Activated naive CD4-positive, alpha-beta T cell treated with anti-CD3 and anti-CD28 coated beads, Interleukin-2, amount 50 U/mL, for 72 hours (primary cell): ENCODE measurements at regions not wholly inside any gene's neighbourhood (a gene's known extent, or its start where the extent isn't known, plus 50 kb on each side); places are given as distances from the start of the nearest gene placed in this dataset.
"Not testable (repeated sequence)": the region's sequence is repeated elsewhere in the genome, so short reads cannot be mapped to it uniquely, and the experiment has no call there.

Source experiments
- ATAC-seq, 2 donors: fragments of 150-1000 bp; cut with Tn5 transposase; 2 replicates each; pipeline ENCODE4 v1.10.0; 2021; ENCODE audit warnings: mild to moderate bottlenecking in 2 of 2, moderate library complexity in 2 of 2
- DNase-seq, 2 donors: peaks; one replicate each; pipeline ENCODE4 v3.0.0; 2021 to 2022; ENCODE audit warnings: low spot score in 2 of 2
- H3K27ac Mint-ChIP-seq, 2 donors: one replicate each; pipeline ENCODE4 v1.8.0; 2022; ENCODE audit warnings: mild to moderate bottlenecking in 2 of 2, mixed read lengths in 2 of 2
- H3K36me3 Mint-ChIP-seq, 2 donors: one replicate each; pipeline ENCODE4 v1.8.0; 2022; ENCODE audit warnings: mixed read lengths in 2 of 2
- H3K9me3 Mint-ChIP-seq, 2 donors: one replicate each; pipeline ENCODE4 v1.8.0; 2022; ENCODE audit warnings: mixed read lengths in 2 of 2

GRCh38 chr15:94868265-94868664 is 636.9 kb downstream of the MCTP2 start:
- not testable (repeated sequence) for H3K27ac Mint-ChIP-seq, DNase-seq, ATAC-seq, H3K36me3 Mint-ChIP-seq
- H3K9me3 Mint-ChIP-seq: peaks cover 12 to 14% of the 10 kb centered on the region in 2 donors

DNA sequence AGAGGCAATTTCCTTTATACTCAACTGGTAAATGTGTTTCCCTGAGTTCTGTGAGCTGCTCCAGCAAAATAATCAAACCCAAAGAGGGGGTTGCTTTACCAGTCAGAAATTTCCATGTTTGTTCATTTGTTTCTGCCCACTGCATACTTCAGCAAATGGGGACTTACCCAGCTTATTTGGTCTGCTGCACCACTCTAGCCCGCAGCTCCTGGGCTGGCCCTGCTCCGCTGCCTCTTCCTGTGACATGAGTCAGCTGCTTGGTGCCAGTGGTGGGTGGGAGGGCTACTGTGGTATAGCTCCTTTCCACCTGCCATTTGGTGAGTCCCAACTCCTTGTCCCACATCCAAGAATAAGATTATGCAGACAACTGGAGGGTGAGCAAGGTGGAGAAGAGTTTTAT is 644.2 kb downstream of the MCTP2 start:
- H3K9me3 Mint-ChIP-seq: peaks cover 3 to 9% of the 10 kb centered on the region in 2 donors
- ATAC-seq: no peak
- DNase-seq: no peak
- H3K27ac Mint-ChIP-seq: no peak overlapping the region
- no peaks in the 10 kb centered on the region for H3K36me3 Mint-ChIP-seq

GRCh38 chr15:94877833-94878232 is 646.5 kb downstream of the MCTP2 start:
- Mint-ChIP-seq H3K27ac (no peak overlapping the region), H3K9me3 (peaks cover 0 to 9% of the 10 kb centered on the region in 2 donors), H3K36me3 (no peaks in the 10 kb centered on the region)
- DNase-seq: no peak
- ATAC-seq: no peak

GRCh38 chr15:94882071-94882712 is 650.8 kb downstream of the MCTP2 start:
- peaks cover 6 to 10% of the 10 kb centered on the region in 2 donors for H3K9me3 Mint-ChIP-seq
- ATAC-seq (no peak), DNase-seq (no peak)
- no peaks in the 10 kb centered on the region for H3K36me3 Mint-ChIP-seq
- no peak overlapping the region for H3K27ac Mint-ChIP-seq

GRCh38 chr15:94887391-94887790 is 656.0 kb downstream of the MCTP2 start:
- DNase-seq (no peak), ATAC-seq (no peak)
- Mint-ChIP-seq H3K36me3 (no peaks in the 10 kb centered on the region), H3K9me3 (peaks cover 10 to 15% of the 10 kb centered on the region in 2 donors), H3K27ac (no peak overlapping the region)

DNA sequence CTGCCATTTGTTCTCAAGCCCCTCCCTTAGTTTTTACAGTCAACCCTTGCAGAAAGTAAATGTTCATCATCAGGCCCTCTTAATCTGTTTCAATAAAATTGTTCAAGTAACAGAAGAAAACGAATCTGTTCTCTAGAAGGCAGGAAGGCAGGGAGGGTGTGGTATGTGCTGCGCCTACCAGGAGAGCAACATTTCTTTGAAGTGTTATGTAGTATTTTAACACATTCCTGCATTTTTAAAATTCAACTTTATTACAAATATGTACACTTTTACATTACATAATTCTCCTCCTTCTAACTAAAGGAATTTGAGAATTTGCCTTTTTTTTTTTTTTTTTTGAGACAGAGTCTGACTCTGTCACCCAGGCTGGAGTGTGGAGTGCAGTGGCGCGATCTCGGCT is 657.8 kb downstream of the MCTP2 start:
- Mint-ChIP-seq H3K9me3 (peaks cover 5 to 9% of the 10 kb centered on the region in 2 donors), H3K36me3 (no peaks in the 10 kb centered on the region), H3K27ac (no peak overlapping the region)
- no peak for ATAC-seq
- no peak for DNase-seq

DNA sequence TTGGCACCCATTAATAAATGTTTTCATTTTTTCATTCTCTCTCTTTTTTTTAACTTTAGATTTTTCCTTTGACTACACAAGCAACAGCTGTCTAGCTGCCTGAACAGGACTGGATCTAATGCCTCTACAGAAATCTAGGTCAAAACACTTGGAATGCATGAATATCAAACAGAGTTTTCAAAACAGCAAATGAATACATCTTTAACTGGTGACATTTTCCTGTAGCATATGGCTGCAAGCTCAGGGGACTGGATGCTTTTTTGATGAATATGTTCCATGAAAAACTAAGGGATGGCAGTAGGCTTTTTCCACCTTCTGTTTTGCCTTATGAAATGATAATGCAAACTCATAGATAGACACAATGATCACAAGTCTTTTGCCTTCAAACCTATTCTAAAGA is 661.7 kb downstream of the MCTP2 start:
- no peak overlapping the region for H3K27ac Mint-ChIP-seq
- H3K36me3 Mint-ChIP-seq: no peaks in the 10 kb centered on the region
- ATAC-seq: no peak
- DNase-seq: no peak
- peaks cover 0 to 15% of the 10 kb centered on the region in 2 donors for H3K9me3 Mint-ChIP-seq

DNA sequence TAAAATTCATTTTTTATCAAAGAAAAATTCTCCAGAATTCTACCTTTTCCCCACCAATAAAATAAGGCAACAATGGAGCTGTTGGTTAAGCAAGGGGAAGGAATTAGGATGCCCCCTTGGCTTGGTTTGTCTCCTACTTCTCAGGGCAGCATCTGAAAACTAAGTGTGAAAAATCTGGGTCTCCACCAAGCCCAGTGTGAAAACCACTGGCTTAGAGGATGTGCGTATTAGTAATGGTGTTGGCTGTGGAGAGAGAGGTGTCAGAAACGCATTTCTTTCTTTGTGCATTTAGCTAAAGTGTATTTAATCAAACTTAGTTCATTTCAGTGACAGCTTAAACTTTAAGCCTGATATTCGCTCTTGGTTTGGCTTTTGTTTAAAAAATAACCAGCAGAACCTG is 662.7 kb downstream of the MCTP2 start:
- no peak for ATAC-seq
- H3K27ac Mint-ChIP-seq: no peak overlapping the region

DNA sequence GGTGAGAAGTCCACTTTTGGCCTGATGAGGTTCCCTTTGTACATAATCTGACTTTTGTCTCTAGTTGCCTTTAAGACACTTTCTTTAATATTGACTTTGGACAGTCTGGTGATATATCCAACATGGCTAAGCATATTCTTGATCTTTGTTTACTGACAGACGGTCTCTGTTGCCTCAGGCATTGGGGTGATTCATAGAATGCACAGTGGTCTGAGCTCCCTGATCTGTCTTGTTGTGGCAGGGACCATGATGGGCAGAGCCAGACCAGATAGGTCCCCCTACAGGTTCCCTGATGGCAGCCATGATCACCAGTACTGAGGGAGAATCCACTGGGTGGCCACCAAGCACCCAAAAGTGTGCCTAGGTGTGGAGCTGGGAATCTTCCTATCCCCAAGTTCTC is 678.1 kb downstream of the MCTP2 start:
- H3K9me3 Mint-ChIP-seq: peaks cover 8 to 16% of the 10 kb centered on the region in 2 donors
- H3K27ac Mint-ChIP-seq: no peak overlapping the region
- no peak for DNase-seq

More for the DNA sequence above, 662.7 kb downstream of the MCTP2 start:
- no peak for DNase-seq
- H3K36me3 Mint-ChIP-seq: no peaks in the 10 kb centered on the region
- peaks cover 0 to 15% of the 10 kb centered on the region in 2 donors for H3K9me3 Mint-ChIP-seq

GRCh38 chr15:94910166-94910565 is 678.8 kb downstream of the MCTP2 start:
- ATAC-seq: no peak
- H3K9me3 Mint-ChIP-seq: peaks cover 8 to 16% of the 10 kb centered on the region in 2 donors
- no peak overlapping the region for H3K27ac Mint-ChIP-seq
- no peak for DNase-seq
- H3K36me3 Mint-ChIP-seq: no peaks in the 10 kb centered on the region

More for the DNA sequence above, 678.1 kb downstream of the MCTP2 start:
- H3K36me3 Mint-ChIP-seq: no peaks in the 10 kb centered on the region
- no peak for ATAC-seq

- peaks cover 3 to 13% of the 10 kb centered on the region in 2 donors for H3K9me3 Mint-ChIP-seq
- no peak for ATAC-seq
Observed at GRCh38 chr15:94912760-94913159, 681.4 kb downstream of the MCTP2 start.

DNA sequence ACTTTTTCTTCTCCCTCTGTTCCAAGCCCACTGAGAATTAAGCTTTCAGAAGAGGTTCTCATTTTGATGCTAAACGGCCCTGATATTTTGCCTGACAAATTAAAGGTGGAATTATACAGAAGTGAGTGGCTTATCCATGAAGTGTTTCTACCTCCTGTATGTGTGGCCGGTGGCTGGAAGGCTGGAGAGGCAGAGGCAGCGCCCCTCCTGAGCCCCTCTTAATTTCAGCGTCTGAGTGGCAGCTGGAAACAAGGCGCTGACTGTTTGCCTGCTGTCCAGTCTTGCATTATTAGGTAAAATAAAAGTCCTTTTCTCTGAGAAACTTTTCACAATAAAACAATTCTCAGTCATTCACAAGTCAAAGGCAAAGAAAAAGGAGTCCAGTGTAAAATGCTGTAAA is 685.7 kb downstream of the MCTP2 start:
- no peak for ATAC-seq
- Mint-ChIP-seq H3K27ac (no peak overlapping the region), H3K36me3 (no peaks in the 10 kb centered on the region), H3K9me3 (peaks cover under 1 to 6% of the 10 kb centered on the region in 2 donors)
- no peak for DNase-seq

More at GRCh38 chr15:94912760-94913159, 681.4 kb downstream of the MCTP2 start:
- no peak for DNase-seq
- H3K36me3 Mint-ChIP-seq: no peaks in the 10 kb centered on the region
- H3K27ac Mint-ChIP-seq: no peak overlapping the region

DNA sequence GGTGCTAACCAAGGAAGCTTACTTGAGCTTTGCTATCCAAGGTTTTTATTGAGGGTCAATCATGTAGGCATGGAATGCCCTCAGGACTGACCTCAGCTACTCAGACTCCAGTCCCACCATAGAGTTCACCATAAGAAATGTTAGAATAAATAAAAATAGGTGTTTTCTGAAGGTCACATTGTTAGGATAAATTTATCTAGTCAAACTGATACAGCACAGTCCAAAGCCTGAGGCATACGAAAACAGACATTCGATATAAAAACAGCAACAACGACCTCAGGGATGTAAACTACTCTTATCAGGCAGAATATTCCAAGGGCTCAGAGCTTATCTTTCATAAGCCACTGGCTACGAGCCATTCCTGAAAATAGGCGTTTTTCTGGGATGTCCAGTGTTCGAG is 690.6 kb downstream of the MCTP2 start:
- Mint-ChIP-seq H3K36me3 (no peaks in the 10 kb centered on the region), H3K9me3 (peaks cover 6 to 13% of the 10 kb centered on the region in 2 donors), H3K27ac (no peak overlapping the region)
- ATAC-seq (no peak), DNase-seq (no peak)

- Mint-ChIP-seq H3K36me3 (no peaks in the 10 kb centered on the region), H3K9me3 (peaks cover 6 to 16% of the 10 kb centered on the region in 2 donors), H3K27ac (no peak overlapping the region)
- no peak for ATAC-seq
- DNase-seq: no peak
Observed at GRCh38 chr15:94924057-94924456, 692.7 kb downstream of the MCTP2 start.

GRCh38 chr15:94924971-94925598 is 693.7 kb downstream of the MCTP2 start:
- DNase-seq: no peak
- H3K9me3 Mint-ChIP-seq: peaks cover 6 to 13% of the 10 kb centered on the region in 2 donors
- no peak overlapping the region for H3K27ac Mint-ChIP-seq
- H3K36me3 Mint-ChIP-seq: no peaks in the 10 kb centered on the region
- ATAC-seq: no peak

- Mint-ChIP-seq H3K27ac (no peak overlapping the region), H3K36me3 (no peaks in the 10 kb centered on the region), H3K9me3 (peaks cover 6 to 13% of the 10 kb centered on the region in 2 donors)
- DNase-seq (no peak), ATAC-seq (no peak)
Observed at GRCh38 chr15:94925680-94926079, 694.3 kb downstream of the MCTP2 start.

GRCh38 chr15:94927003-94927402 is 695.6 kb downstream of the MCTP2 start:
- H3K27ac Mint-ChIP-seq: no peak overlapping the region
- DNase-seq: no peak
- ATAC-seq: no peak
- H3K36me3 Mint-ChIP-seq: no peaks in the 10 kb centered on the region
- H3K9me3 Mint-ChIP-seq: peaks cover 6 to 10% of the 10 kb centered on the region in 2 donors

DNA sequence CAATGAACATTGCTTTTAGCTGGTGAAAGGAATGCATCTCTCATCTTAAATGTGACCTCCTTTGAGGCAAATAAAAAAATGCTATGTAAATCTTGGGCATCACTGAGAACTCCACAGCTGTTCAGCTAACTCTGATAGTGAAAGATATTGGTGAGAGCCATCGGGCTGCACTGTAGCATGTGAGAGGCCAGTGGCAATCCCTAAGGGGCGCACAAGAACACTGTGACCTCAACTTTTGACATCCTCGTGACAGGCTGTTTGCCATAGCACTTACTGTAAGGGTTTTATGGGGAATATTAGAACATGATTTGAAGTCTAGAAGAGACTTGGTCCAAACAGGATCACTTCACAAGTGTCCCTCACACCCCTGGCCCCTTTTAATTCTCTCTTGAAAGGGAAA is 697.9 kb downstream of the MCTP2 start:
- peaks cover 3 to 4% of the 10 kb centered on the region in 2 donors for H3K9me3 Mint-ChIP-seq
- no peak for DNase-seq
- no peaks in the 10 kb centered on the region for H3K36me3 Mint-ChIP-seq
- ATAC-seq: no peak
- no peak overlapping the region for H3K27ac Mint-ChIP-seq
